Putamen (tissue), 1 donor: ENCODE measurements at regions not wholly inside any gene's neighbourhood (a gene's known extent, or its start where the extent isn't known, plus 50 kb on each side); places are given as distances from the start of the nearest gene placed in this dataset.

Experiments used
- DNase-seq: peaks from one replicate; pipeline ENCODE4 v3.0.0-alpha.2; 2016; ENCODE audit warnings: low spot score

DNA sequence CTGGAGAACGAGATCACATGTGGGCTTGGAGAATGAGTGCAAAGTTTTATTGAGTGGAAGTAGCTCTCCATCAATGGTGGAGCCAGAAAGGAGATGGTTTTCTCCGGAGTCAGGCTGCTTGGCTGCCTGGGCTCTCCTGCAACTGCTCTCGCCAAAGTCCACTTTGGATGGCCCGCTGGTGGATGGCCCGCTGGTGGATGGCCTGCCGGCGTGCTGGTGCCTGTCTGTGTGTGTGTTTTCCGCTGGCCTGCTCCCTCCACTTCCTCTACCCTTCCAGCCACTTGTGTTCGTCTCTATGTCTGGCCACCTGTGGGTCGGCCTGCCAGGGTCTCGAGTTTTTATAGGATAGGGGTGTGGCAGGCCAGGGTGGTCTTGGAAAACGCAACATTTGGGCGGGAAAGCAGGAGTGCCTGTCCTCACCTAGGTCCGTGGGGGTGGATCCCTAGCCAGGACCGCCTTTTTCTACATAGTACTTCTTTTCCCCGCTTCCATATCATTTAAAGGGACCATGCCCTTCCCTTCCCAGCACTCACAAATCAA lies 1292.1 kb upstream of the PIK3C3 start:
- DNase-seq, result no peak

DNA sequence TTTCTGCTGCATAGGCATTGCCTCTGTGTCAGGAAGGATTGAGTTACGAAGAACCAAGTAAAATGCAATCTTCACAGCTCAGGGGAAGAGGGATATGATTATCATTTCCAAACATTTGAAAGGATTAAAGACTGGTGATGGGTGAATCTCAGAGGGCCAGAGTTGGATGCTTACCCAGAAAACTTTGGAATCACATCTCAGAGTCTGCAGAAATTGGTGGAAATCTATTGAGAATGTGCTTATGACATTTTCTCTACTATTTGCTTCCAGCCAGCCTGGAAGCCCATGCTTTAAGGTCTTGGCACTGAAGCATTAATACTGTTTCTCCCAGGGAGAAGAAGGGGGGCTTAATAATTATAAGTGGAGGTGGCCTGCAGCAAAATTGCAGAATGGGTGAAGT lies 1301.4 kb upstream of the PIK3C3 start:
- no peak for DNase-seq

DNA sequence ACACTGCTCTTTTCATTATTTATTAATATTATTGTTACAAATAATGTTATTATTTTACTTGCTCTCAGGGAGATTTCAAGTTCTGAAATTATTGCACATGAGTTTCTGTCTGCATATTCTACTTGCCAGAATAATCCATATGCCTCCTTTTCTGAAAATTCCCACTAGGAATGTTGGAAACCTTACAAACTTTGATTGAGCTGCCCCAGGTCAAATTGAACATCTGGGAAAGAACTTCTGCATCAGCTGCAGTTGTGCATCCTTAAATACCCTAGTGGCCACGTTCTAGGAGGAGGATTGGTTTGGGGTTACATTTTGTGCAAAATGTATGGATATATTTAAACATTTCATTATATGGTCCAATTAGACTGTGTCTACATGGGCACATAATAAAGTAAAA lies 1302.7 kb upstream of the PIK3C3 start:
- no peak for DNase-seq

DNA sequence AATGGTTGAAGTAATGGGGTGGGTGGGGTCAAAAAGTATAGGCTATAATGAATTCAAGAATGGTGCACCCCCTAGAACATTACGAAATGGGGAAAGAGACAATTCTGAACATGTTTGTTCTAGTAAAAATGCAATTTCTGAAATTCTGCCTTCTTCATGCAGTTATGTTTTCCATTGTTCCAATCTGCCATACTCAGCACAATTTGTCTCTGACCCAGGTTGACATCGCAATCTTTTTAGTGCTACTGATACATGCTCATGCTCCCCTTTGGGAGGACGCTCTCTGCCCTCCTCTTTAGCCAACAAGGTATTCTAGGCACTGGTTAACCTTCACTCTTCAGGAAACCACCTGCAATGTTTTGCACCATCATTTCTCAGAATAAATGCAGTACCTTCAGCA lies 1303.9 kb upstream of the PIK3C3 start:
- no peak for DNase-seq

DNA sequence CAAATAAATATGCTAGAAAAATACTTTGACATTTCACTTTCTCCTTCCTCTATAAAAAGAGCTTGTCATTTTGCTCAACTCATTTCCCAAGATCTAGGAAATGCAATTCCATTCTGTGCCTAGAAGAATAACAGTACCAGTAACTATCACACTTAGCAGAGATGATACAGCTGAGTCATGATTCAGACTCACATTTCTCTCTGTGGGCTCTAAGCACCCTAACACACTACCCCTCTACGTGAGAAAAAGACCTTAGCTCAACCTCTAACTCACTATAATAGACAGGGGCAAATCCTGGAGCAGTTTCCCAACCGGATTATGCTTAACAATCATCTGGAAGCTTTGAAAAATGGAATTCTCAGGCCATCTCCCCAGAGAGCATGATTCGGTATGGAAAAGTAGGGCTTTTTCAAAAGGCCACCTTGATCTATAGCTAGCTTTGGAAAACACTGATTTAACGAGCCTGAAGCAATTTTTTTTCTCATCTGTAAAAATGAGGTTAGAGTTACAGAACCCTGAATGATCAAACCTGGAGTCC lies 1312.3 kb upstream of the PIK3C3 start:
- DNase-seq, result no peak

DNA sequence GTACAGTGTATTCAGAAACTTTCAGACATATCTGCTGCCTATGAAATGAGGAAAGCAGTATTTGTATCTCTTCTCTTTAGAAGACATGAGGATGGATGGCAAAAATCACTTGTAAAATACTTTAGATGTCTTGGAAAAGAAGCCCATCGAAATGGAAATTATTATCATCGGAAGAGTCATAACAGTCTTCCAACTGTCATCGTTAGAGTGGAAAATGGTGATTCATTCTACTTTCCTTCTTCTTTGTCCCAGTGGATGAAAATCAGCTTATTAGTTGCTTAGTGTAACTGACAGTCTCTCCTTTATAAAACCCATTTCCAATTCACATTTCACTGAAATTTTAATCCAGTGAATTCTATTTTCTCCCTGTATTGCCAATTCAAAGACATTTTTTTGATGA lies 1323.7 kb upstream of the PIK3C3 start:
- no peak for DNase-seq

DNA sequence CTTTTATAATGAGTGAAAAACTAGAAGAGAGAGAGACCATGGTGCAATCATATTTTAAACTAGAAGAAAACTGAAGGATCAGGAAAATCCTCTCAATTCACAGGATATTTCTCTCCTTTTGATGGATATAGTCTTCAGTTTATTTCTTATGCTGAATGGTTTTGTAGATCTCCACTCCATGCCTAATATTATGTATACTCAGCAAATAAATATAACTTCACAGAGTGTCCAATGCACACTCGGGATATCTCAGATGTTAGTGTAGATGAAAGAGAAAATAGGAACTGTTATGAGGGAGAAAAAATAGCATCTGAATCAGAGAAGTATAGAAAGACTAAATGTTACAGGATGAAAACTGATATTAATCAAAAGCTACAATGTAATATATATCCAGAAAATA lies 1324.5 kb upstream of the PIK3C3 start:
- no peak for DNase-seq

DNA sequence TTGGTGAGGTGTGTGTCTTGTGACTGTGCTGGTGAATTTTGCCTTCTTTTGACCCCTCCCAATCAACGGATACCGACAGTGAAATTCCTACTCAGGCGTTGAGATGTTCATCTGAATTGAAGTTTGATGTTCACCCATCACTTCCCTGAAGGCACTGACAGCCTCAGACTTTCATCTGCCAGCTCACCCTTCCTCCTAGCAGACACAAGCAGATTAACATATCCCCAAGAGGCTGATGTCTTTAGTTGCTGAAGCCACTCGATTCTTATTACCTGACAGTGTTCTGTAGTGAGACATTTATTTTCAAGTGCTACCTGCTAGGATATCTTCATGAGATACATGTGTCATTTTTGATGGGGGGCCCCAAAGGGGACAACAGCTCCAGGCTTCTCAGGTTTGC lies 1330.1 kb upstream of the PIK3C3 start:
- no peak for DNase-seq

DNA sequence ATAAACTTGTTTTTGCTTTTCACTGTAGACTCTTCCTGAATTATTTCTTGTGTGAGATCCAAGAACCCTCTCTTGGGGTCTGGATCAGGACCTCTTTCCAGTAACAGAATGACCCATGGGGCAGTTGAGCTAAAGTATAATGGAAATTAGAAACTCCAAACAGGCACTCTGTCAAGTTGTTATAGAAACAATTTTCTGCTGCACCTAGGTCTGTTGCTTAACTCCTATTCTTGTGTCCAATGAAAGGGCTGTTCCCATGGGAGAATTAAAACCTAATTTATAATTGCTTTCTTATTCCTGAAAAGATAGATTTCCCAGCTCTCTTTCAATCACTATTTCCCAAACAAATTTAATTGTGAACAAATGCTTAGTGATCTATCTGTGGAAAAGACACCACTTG lies 1341.3 kb upstream of the PIK3C3 start:
- DNase-seq, result no peak

DNA sequence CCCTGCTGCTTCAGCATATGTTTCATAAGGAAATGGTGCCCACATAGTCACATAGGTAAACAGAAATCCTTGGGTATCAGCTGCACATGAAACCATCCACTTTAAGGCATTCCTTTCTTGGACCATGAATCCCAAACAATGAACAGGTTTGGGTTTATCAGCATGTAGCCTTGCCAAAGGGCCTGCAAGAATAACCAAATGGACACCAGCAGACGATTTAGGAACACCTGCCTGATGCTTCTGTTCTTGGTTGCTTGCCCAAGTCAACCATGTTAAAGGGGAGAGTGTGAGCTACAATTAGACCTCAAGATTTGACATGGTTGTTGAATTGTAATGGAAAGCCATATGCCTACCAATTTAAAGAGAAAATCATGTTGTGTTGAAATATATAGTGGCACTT lies 1342.7 kb upstream of the PIK3C3 start:
- no peak for DNase-seq

DNA sequence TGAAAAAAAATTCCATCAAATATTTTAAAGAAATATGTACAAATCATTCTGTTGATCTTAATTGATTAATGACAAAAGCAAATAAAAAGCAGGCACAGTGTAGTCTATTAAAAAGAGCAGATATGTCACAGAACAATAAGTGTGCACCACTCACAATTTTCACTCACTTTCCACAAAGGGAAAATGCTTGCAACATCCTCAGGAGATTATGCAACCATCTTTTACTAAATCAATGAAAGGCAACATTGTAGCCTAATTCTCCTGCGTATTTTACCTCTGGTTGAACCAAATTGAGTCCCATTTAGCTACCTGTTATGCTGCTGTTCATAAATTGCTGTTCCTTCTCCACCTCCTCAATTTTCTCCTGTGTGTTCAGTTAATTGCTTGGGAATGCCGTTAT lies 1346.8 kb upstream of the PIK3C3 start:
- no peak for DNase-seq

DNA sequence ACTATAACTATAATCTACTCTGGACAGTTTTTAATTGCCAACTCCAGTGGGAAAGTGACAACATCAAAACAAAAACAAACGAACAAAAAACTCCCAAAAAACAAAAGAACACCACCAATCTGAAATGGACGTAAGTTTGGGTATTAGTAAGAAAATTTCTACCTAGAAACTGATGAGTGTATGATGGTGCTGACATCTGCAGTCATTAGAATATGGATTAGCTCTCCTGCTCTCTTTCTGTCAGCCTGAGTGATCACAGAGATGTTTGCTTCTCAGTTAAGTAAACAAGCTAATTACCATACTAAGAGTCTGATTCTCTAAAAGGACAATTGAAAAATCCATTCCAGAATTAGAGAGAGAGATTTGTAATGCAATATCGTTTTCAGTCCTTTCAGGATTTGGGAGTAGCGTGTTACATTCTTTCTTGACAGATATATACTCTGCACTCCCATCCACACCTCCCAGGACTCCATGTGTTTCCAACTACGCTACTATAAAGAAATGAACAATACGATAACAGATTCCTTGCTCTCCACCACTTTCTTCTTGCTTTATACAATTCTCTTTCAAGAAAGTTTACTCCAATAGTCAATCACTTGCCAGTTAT lies 1347.4 kb upstream of the PIK3C3 start:
- no peak for DNase-seq

DNA sequence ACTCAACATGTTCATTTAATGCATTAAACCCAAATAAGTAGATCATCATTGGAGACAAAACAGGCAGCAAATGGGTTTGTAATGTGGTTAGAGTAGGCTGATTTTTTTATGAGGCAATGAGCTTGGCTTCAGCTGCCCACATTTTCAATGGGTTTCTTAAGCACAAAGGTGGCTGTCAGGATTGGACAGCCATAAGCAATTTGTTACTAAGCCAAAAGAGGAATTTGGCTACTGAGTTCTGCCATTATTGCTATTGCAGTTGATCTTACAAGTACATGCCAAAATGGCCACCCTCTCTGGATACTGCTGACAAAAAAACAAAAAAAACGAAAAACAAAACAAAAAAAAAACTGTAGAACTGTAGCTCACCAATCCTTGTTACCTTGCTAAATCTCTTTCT lies 1348.0 kb upstream of the PIK3C3 start:
- DNase-seq, result no peak

DNA sequence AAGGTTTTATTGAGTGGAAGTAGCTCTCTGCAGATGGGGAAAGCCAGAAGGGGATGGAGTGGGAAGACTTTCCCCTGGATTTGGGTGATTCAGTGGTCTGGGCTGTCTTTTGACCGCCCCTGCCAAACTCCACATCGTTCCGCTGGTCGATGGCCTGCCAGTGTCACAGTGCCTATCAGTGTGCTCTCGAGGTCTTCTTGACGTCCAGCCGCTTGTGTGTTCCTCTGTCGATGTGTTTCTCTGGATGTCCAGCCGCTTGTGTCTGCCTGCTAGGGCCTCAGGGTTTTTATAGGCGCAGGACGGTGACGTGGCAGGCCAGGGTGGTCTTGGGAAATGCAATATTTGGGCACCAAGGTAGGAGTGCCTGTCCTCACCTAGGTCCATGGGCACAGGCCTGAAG lies 1371.4 kb upstream of the PIK3C3 start:
- DNase-seq, result no peak

DNA sequence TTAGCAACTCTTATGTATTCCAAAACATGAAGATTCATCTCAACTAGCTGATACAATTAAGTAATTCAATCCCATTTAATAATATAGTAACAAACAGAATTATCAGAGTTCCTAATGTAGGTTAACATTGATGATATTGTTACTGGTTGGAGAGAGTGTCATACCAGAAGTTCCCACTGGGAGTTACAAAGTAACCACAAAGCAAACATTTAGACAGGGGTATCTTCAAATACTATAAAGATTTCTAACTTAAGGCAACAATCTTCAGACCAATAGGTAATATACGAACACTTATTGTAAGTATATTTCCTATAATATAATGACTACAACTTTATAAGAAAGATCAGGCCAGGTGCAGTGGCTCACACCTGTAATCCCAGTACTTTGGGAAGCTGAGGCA lies 1372.9 kb upstream of the PIK3C3 start:
- no peak for DNase-seq

DNA sequence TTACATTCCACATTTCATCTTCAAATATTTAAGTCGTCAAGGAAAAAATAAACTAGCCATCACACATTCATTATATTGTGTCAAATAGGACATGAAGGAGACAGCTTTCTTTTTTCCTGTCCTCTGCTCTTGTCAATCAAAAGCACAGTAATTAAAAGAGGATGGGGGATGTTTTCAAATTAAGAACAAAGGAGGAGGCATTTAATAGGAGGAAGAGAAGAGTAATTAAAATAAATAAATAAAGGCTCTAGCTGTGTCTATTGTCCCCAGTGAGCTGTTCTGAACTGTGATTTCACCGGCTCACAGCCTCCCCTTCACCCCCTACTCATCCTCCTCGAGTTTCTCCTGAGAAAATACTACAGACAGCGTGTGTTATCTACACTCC lies 1377.1 kb upstream of the PIK3C3 start:
- no peak for DNase-seq

DNA sequence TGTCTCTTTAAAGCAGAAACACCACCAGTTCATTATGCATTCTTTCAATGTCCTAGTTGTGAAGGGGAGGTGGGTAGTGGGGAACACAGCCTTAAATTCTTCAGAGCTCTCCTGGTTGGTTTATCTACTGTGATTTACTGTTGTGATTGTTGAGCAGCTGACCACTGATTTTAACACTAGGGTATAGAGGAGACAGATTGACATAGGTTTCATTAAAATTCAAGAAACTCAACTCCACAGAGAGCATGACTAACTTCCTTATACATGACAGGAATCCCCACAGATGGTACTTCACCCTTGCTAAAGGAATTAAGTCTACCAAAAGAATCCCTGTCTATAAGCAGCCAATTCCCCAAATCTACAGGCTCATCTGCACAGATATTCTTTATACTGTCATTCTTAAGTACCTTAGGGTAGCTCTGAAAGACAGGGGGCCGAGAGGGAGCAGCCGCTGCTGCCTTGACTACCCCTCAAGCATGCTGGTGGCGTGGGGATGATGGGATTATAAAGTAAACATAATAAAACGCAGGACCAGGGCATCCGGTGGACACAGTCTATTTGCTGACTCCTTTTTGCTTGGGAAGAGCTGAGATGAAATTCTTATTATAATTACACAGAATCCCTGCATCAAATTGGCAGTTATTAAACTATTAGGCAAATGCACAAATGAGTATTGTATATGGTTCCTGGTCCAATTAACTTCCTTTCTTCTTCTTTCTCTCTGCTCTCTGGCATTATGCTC lies 1377.6 kb upstream of the PIK3C3 start:
- DNase-seq, result no peak

DNA sequence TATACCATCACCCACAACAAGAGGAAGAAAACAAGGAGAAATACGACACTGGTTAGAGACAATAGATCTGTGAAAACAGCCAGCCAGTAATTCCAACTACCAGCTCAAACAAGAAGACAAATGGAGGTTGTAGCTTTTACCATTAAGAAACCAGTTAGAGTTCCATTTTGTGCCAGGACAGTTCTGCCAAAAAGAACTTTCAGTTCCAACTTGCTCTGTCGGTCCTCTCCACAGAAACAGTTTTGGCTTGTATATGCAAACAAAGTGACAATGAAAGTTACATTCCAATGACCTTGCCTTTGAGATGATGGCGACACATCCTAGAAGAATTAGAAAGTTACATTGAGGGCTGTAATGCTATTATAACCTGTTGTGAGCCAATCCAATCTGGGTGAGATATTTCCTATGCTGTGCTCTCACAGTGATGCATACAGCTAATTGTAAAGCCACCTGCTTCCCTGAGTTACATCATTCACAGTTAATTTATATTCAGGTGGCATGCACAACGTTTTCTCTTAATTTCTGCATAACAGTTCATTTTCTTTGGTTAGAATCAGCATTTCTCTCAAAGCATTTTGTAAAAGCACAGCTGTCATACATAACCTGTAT lies 1378.4 kb upstream of the PIK3C3 start:
- no peak for DNase-seq

DNA sequence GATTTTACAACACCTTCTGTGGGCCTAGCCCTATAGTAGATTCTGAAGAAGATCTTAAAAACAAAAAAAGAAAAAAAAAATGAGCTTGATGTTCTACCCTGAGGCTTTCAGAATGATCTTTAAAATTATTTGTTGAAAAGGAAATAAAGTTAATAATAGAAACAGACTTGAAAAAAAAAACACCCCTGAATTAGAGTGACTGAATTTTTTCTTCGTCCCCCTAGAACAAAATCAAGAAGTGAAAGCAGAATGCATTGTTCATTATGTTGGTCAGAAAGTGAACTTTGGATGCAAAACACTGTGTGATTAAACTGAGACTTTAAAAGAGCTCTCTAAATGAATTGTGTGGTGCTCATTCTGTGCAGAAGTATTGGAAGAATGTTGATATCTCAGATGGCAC lies 1384.4 kb upstream of the PIK3C3 start:
- no peak for DNase-seq

DNA sequence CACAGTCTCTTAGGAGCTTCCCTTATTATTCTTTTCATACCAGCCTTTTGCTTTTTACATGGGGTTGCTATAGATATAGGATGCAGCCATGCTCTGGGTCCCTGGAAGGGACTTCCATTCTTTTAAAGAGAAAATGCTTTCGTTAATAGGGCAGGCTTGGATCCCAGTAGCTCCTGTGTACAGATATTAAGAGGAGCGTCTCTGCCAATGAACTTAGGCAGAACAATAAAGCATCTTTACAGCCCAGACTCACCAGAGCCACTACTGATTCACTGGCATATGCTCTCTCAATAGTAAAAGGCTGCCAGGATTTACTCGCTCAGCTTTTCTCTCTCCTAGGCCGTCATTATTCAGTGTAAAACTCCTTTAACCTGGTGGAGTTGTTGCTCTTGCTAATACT lies 1385.4 kb upstream of the PIK3C3 start:
- no peak for DNase-seq

DNA sequence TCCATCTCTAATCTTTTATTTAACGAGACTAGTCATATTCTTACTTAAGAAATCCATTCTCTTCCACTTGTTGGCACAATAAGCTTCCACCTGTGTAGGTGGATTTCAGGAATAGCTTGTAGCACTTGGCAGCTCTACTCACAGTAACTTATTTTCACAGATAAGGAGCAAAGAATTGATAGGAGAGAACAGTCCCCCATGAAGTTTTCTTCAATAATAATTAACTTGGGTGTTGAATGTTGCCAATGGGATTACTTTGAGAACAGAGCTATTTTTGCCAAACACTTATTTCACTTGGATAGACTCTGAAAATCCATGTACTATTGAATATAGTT lies 1388.6 kb upstream of the PIK3C3 start:
- no peak for DNase-seq

DNA sequence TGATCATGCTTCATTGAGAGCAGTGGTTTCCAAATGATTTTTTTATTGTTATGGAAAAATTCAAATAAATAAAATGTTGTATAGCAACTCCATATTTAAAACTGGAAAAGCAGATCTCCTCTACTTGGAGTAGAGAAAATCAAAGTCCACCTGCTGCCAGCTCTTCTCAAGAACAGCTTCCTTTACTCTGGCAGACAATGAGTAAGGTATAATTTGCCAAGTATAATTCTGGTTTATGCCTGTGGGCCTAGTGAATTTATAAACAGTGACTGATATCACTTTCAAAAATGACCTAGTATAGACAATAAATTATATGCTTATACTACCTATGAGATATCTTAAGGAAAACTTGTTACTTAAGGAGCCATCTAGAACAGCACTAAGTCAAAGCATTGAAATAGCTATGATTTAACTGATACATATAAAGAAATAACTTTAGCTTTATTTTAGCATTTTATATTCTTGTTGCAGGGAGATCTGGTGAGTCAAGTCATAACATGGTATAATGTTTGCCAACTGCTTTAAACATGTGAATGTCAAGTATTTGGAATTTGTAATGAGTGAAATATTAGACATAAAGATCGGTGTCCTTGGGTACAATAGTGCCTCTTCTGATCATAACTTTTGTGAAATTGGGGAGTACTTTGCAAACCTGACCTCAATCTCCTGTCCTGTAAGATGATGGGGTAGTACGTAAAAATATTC lies 1389.1 kb upstream of the PIK3C3 start:
- no peak for DNase-seq

DNA sequence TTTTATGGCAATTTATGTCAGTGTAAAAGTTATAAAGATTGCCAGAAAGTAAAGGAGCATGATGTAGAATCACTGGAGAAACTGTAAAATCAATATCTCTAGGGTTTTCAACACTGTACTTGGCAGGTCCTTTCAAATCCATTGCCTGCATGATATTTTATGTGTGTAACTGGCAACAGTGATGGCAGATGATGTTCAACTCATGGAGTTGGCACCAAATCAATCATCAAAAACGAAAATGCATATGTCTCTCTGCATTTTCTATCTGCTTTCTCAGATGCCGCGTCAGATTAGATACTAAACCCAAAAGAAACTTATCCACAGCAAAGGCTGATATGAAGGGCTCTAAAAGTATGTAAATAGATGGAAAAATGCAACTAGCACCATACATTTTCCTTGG lies 1395.5 kb upstream of the PIK3C3 start:
- no peak for DNase-seq
